ENCODE measurements at regions not wholly inside any gene's neighbourhood (a gene's known extent, or its start where the extent isn't known, plus 50 kb on each side); places are given as distances from the start of the nearest gene placed in this dataset.
"Not testable (repeated sequence)": the region's sequence is repeated elsewhere in the genome, so short reads cannot be mapped to it uniquely, and the experiment has no call there.

DNA sequence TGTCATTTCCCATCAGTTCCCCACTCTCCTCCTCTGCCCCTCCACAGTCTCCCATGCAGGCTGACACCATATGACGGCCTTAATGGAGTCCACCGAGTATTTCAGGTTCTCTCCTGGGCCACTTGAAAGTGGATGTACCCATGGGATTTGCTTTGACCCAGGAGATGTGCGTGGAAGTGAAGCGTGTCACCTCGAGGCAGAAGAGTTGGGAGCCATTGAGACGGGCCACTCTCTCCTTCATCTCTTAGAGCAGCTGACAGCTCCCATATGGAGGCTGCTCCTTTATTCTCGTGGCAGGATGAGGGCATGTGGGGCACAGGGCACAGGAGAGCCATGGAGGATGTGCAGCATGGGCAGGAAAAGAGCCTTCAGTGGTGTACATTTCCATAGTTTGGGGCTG lies 144.7 kb upstream of the CRYM start:
- not testable (repeated sequence) for DNase-seq (ENCODE audit: low spot score); H3K4me2 ChIP-seq; H3K9me3 ChIP-seq (ENCODE audit: low read depth); H2AFZ ChIP-seq; H3K27me3 ChIP-seq; H3K27ac ChIP-seq; H3K79me2 ChIP-seq; H3K4me3 ChIP-seq; H3K9me2 ChIP-seq (replicated peaks; ENCODE audit: insufficient read depth); H3K36me3 ChIP-seq (replicated peaks; ENCODE audit: insufficient read depth, low read depth); H3K4me1 ChIP-seq (ENCODE audit: insufficient read depth); H4K20me1 ChIP-seq (ENCODE audit: insufficient read depth, poor library complexity, severe bottlenecking)
- WGBS (ENCODE audit: low lambda C conversion rate, missing lambda C conversion rate), result 95% methylated on average over 6 of the region's 7 CpGs

DNA sequence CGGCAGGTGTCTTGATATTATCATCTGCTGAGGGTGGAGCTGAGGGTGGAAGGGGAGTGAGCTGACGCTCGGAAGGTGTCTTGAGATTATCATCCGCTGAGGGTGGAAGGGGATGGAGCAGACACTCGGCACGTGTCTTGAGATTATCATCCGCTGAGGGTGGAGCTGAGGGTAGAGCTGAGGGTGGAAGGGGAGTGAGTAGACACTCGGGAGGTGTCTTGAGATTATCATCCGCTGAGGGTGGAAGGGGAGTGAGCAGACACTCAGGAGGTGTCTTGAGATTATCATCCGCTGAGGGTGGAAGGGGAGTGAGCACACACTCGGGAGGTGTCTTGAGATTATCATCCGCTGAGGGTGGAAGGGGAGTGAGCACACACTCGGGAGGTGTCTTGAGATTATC lies 126.6 kb upstream of the CRYM start:
- not testable (repeated sequence) for H4K20me1 ChIP-seq (ENCODE audit: insufficient read depth, poor library complexity, severe bottlenecking); H3K4me2 ChIP-seq; H2AFZ ChIP-seq; H3K79me2 ChIP-seq; H3K27ac ChIP-seq; H3K36me3 ChIP-seq (replicated peaks; ENCODE audit: insufficient read depth, low read depth); H3K4me1 ChIP-seq (ENCODE audit: insufficient read depth); DNase-seq (ENCODE audit: low spot score); H3K27me3 ChIP-seq; H3K4me3 ChIP-seq; H3K9me2 ChIP-seq (replicated peaks; ENCODE audit: insufficient read depth); H3K9me3 ChIP-seq (ENCODE audit: low read depth)
- 93% methylated on average over 3 of the region's 13 CpGs for WGBS (ENCODE audit: low lambda C conversion rate, missing lambda C conversion rate)

GRCh38 chr16:21397866-21398265 lies 119.8 kb upstream of the CRYM start:
- WGBS (ENCODE audit: low lambda C conversion rate, missing lambda C conversion rate), result 88% methylated on average over 5 of the region's 5 CpGs

GRCh38 chr16:21396545-21396944 lies 118.5 kb upstream of the CRYM start:
- H3K9me2 ChIP-seq (replicated peaks; ENCODE audit: insufficient read depth); H3K27ac ChIP-seq; H3K27me3 ChIP-seq; H2AFZ ChIP-seq; H3K9me3 ChIP-seq (ENCODE audit: low read depth); H3K4me1 ChIP-seq (ENCODE audit: insufficient read depth); H3K4me3 ChIP-seq; H4K20me1 ChIP-seq (ENCODE audit: insufficient read depth, poor library complexity, severe bottlenecking); DNase-seq (ENCODE audit: low spot score); H3K4me2 ChIP-seq; H3K36me3 ChIP-seq (replicated peaks; ENCODE audit: insufficient read depth, low read depth); H3K79me2 ChIP-seq: not testable (repeated sequence)
- 81% methylated on average over 2 of the region's 4 CpGs for WGBS (ENCODE audit: low lambda C conversion rate, missing lambda C conversion rate)

More at GRCh38 chr16:21397866-21398265, 119.8 kb upstream of the CRYM start:
- not testable (repeated sequence) for H3K9me3 ChIP-seq (ENCODE audit: low read depth); H2AFZ ChIP-seq; H3K9me2 ChIP-seq (replicated peaks; ENCODE audit: insufficient read depth); H3K4me1 ChIP-seq (ENCODE audit: insufficient read depth); H3K36me3 ChIP-seq (replicated peaks; ENCODE audit: insufficient read depth, low read depth); H4K20me1 ChIP-seq (ENCODE audit: insufficient read depth, poor library complexity, severe bottlenecking); H3K4me3 ChIP-seq; DNase-seq (ENCODE audit: low spot score); H3K27me3 ChIP-seq; H3K27ac ChIP-seq; H3K4me2 ChIP-seq; H3K79me2 ChIP-seq

- not testable (repeated sequence) for H3K4me3 ChIP-seq; H3K27me3 ChIP-seq; H3K79me2 ChIP-seq; H3K4me1 ChIP-seq (ENCODE audit: insufficient read depth); DNase-seq (ENCODE audit: low spot score); H3K9me3 ChIP-seq (ENCODE audit: low read depth); H4K20me1 ChIP-seq (ENCODE audit: insufficient read depth, poor library complexity, severe bottlenecking); H3K36me3 ChIP-seq (replicated peaks; ENCODE audit: insufficient read depth, low read depth); H3K4me2 ChIP-seq; H3K9me2 ChIP-seq (replicated peaks; ENCODE audit: insufficient read depth); H3K27ac ChIP-seq; H2AFZ ChIP-seq
- no CpG with 5 or more reads among the region's 3 CpGs for WGBS (ENCODE audit: low lambda C conversion rate, missing lambda C conversion rate)
Observed at GRCh38 chr16:21390634-21391033, 112.5 kb upstream of the CRYM start.

GRCh38 chr16:21389860-21390259 lies 111.8 kb upstream of the CRYM start:
- H3K4me2 ChIP-seq; H2AFZ ChIP-seq; H3K27ac ChIP-seq; H3K36me3 ChIP-seq (replicated peaks; ENCODE audit: insufficient read depth, low read depth); DNase-seq (ENCODE audit: low spot score); H3K9me3 ChIP-seq (ENCODE audit: low read depth); H3K27me3 ChIP-seq; H3K4me3 ChIP-seq; H3K79me2 ChIP-seq; H3K9me2 ChIP-seq (replicated peaks; ENCODE audit: insufficient read depth); H3K4me1 ChIP-seq (ENCODE audit: insufficient read depth); H4K20me1 ChIP-seq (ENCODE audit: insufficient read depth, poor library complexity, severe bottlenecking): not testable (repeated sequence)
- no CpG with 5 or more reads among the region's 7 CpGs for WGBS (ENCODE audit: low lambda C conversion rate, missing lambda C conversion rate)

- not testable (repeated sequence) for H3K79me2 ChIP-seq; H3K4me3 ChIP-seq; H2AFZ ChIP-seq; H3K9me2 ChIP-seq (replicated peaks; ENCODE audit: insufficient read depth); H4K20me1 ChIP-seq (ENCODE audit: insufficient read depth, poor library complexity, severe bottlenecking); H3K36me3 ChIP-seq (replicated peaks; ENCODE audit: insufficient read depth, low read depth); H3K9me3 ChIP-seq (ENCODE audit: low read depth); DNase-seq (ENCODE audit: low spot score); H3K4me2 ChIP-seq; H3K4me1 ChIP-seq (ENCODE audit: insufficient read depth); H3K27me3 ChIP-seq; H3K27ac ChIP-seq
- 95% methylated on average over 2 of the region's 3 CpGs for WGBS (ENCODE audit: low lambda C conversion rate, missing lambda C conversion rate)
Observed at GRCh38 chr16:21387757-21388156, 109.7 kb upstream of the CRYM start.

DNA sequence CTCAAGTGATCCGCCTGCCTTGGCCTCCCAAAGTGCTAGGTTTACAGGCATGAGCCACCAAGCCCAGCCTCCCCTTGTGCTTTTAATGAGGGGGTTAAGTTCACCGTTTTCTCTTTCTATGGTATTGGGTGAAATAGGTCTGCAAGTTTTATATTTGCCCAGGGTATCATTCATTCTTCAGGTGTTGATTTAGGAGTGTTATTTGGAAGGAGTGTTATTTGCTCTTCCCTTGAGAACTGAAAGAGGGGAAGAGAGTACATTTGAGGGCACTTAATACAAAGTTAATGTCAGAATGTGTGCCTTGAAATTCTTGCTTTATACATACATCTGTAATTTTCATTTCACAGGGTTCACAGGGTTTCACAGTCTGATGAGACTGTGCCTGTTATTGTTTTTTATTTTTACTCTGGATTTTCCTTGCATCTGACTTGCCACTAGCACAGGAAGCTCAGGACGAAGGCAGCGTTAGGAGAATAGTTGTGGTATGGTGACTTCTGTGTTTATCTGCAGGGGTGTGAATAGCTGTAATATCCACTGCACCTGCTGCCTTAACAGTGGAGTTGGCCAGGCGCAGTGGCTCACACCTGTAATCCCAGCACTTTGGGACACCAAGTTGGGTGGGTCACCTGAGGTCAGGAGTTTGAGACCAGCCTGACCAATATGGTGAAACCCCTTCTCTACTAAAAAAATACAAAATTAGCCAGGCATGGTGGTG lies 108.3 kb upstream of the CRYM start:
- not testable (repeated sequence) for H3K4me3 ChIP-seq; H2AFZ ChIP-seq; H3K36me3 ChIP-seq (replicated peaks; ENCODE audit: insufficient read depth, low read depth); DNase-seq (ENCODE audit: low spot score); H3K4me1 ChIP-seq (ENCODE audit: insufficient read depth); H3K79me2 ChIP-seq; H3K27me3 ChIP-seq; H3K4me2 ChIP-seq; H3K27ac ChIP-seq; H3K9me2 ChIP-seq (replicated peaks; ENCODE audit: insufficient read depth); H4K20me1 ChIP-seq (ENCODE audit: insufficient read depth, poor library complexity, severe bottlenecking); H3K9me3 ChIP-seq (ENCODE audit: low read depth)
- WGBS (ENCODE audit: low lambda C conversion rate, missing lambda C conversion rate), result 100% methylated on average over 1 of the region's 5 CpGs

- H4K20me1 ChIP-seq (ENCODE audit: insufficient read depth, poor library complexity, severe bottlenecking); H3K79me2 ChIP-seq; H3K36me3 ChIP-seq (replicated peaks; ENCODE audit: insufficient read depth, low read depth); DNase-seq (ENCODE audit: low spot score); H3K27me3 ChIP-seq; H2AFZ ChIP-seq; H3K9me3 ChIP-seq (ENCODE audit: low read depth); H3K4me2 ChIP-seq; H3K27ac ChIP-seq; H3K4me3 ChIP-seq; H3K4me1 ChIP-seq (ENCODE audit: insufficient read depth); H3K9me2 ChIP-seq (replicated peaks; ENCODE audit: insufficient read depth): not testable (repeated sequence)
Observed at GRCh38 chr16:21383682-21384081, 105.6 kb upstream of the CRYM start.

Measured in hepatocyte (in vitro differentiated cells).